ENCODE measurements at regions not wholly inside any gene's neighbourhood (a gene's known extent, or its start where the extent isn't known, plus 50 kb on each side); places are given as distances from the start of the nearest gene placed in this dataset.
"Not testable (repeated sequence)": the region's sequence is repeated elsewhere in the genome, so short reads cannot be mapped to it uniquely, and the experiment has no call there.

GRCh38 chr3:181925841-181926240 lies 214.1 kb downstream of the SOX2 start:
- DNase-seq, result not testable (repeated sequence)

- no peak for DNase-seq
Observed at GRCh38 chr3:181929501-181929900, 217.8 kb downstream of the SOX2 start.

DNA sequence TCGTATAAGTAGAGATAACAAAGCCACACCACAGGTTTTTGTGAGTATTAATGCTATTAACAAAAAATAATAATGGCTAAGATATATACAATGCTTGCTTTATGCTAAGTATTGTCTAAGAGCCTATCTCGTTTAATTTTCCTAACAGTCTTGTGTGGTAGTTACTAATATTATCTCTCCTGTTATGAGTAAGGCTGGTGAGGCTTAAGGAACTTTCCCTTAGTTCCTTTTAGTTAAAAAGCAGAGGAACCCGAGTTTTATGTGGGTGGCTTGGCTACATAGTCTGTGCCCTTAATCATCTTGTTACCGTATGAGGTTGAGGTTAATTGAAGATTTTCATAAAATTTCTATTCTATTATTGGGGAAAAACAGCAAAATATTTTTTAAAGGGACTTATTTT lies 218.4 kb downstream of the SOX2 start:
- DNase-seq, result no peak

- DNase-seq, result no peak
Observed at GRCh38 chr3:181932039-181932438, 220.3 kb downstream of the SOX2 start.

- DNase-seq, result no peak
Observed at GRCh38 chr3:181933052-181933618, 221.4 kb downstream of the SOX2 start.

DNA sequence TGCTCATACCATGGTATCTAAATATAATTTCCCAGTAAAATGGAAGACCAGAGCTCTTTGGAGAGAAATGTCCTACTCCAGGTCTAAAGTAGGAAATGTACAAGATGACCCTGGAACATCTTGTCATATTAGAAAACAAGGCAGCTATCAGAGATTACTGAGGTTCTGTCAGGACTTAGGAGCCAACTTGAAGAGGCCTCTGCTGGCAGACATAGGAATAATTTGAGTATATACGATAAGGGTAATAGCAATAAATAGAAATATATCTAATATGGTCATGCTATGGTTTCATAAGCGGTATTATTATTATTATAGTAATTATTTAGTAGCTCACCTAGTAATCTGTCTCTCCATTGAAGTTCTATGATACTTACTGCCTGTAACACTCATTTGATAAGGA lies 224.2 kb downstream of the SOX2 start:
- no peak for DNase-seq

DNA sequence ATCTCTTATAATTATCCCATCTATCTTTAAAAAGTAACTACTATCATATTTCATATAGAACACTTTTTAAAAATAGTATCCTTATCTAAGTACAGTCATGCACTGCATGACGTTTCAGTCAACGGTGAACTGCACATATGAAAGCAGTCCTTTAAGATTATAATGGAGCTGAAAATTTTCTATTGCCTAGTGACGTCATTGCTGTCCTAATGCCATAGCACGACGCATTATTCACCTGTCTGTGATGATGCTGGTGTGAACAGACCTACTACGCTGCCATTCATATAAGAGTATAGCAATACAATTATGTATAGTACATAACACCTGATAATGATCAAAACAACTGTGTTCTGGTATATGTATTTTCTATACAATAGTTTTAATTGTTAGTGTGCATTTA lies 225.0 kb downstream of the SOX2 start:
- no peak for DNase-seq

- not testable (repeated sequence) for DNase-seq
Observed at GRCh38 chr3:181938580-181938979, 226.9 kb downstream of the SOX2 start.

- no peak for DNase-seq
Observed at GRCh38 chr3:181940703-181941102, 229.0 kb downstream of the SOX2 start.

GRCh38 chr3:181941250-181941649 lies 229.5 kb downstream of the SOX2 start:
- DNase-seq, result no peak

GRCh38 chr3:181943285-181943684 lies 231.6 kb downstream of the SOX2 start:
- no peak for DNase-seq

- no peak for DNase-seq
Observed at GRCh38 chr3:181947606-181948005, 235.9 kb downstream of the SOX2 start.

DNA sequence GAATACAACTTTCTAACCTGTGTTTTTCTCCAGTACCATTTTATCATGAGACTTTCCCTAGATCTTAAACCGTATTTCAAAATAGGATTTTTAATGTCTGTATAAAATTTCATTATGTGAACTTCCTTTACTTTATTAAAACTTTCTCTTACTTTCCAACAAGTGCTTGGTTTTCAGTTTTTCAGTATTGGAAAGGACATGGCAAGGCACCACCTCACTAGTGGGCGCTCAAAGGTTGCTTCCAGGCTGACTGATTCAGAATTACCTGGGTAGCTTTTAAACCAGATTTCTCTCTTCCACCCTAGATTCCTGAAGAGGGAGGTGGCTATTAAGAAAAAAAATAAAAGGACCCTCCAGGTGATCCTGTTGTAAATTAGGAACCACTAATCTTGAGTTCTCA lies 236.6 kb downstream of the SOX2 start:
- no peak for DNase-seq

DNA sequence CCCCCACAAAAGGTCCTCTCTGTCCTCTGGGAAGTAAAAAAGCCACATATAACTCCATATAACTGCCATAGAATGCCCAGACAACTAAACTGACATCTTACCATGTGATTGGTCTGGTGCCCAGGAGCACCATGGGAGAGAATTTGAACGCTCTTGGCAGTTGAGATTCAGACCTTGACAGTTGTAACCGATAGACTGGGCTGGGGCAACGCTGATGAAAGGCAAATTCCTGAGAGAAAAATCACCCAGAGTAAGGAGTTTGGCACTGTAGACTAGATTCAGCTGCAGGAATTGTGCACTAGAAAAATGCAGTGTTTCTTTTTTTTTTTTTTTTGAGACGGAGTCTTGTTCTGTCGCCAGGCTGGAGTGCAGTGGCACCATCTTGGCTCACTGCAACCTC lies 240.5 kb downstream of the SOX2 start:
- no peak for DNase-seq

DNA sequence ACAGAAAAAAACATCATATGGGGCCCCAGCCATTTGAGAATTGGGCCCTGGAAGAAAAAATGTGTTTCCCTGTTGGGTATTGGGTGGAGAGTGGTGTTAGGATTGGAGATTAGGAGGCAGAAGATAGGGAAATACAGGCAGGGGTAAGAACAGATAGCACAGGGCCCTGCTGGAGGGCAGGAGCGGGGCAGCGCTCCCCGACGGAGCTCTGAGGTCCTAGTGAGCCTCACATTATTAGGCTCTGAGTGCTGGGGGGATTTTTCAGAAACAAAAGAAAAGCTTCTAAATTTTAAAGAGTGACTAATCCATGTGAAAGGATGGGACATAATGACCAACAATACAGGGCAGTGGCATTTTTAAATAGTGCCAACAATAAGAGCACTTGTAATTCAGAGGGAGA lies 241.2 kb downstream of the SOX2 start:
- no peak for DNase-seq

- no peak for DNase-seq
Observed at GRCh38 chr3:181955566-181955965, 243.8 kb downstream of the SOX2 start.

GRCh38 chr3:181956122-181956521 lies 244.4 kb downstream of the SOX2 start:
- no peak for DNase-seq

GRCh38 chr3:181966393-181966792 lies 254.7 kb downstream of the SOX2 start:
- DNase-seq, result no peak

DNA sequence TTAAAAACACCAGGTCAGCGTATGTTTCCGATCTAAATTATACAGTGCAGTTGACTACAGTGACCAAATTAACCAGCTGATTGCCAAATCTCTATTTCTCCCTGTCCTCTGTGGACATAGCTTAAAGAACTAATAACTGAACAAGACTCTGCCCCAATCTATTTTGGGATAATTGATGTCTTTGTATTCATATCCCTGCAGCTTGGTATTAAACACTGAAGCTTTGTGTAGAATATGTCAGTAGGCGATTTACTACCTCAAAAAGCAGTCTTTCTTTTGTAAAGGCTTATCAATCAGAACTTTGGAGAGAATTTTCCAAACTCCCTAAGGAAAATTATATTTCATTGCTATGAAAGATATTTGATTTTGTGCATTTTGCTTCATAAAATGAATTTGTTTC lies 258.2 kb downstream of the SOX2 start:
- DNase-seq, result no peak

DNA sequence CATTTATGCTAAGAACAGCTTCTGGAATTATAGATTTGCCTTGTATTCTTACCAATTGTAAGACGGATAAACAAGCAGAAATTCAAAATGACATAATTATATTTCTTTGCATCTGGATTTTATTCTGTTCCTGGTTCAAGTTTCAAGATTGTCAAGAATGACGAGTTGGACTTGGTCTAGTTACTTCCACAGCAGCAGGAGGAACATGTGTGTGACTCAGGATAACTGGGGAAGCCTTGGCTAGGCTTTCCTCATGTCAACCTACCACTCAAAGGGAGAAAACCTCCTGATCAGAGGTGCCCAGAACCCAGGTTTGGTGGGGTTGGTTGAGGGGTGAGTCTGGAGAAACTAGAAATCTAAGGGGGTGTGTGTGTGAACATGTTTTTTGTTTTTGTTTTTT lies 259.7 kb downstream of the SOX2 start:
- DNase-seq, result no peak

DNA sequence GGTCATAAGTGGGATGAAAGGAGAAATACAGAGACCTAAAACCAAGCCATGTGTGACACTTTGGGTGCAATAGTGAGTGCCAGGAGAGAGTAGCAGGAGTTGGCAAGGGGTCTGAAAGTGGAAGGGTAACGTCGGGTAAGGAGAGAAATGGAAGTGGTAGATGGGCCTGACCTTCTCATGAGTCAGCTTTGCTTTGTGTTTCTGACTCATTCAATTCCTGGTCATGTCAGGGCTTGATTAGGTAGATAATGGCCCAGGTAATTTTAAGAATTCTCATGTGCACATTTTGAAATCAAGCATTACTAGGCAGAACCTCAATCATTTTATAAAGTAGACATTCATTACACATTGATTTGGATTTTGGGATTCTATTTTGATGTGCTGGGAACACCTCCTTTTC lies 262.5 kb downstream of the SOX2 start:
- no peak for DNase-seq

DNA sequence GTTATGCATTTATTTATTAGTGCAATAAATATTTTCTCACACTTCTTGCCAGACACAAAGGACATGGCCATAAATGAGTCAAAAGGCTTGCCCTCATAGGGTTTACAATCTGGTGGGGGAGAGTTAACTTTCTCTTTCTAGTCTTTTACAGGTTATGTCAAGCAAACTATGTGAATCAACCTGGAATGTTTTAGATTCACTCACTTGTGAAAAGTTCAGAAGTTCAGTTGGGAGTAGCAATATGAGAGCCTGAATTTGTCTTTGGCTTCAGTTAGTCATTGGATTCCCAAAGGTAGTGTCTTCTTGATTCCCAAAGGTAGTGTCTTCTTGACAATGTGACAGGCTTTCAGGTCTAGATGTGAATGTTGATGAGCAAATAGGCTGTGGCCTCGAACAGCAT lies 264.8 kb downstream of the SOX2 start:
- no peak for DNase-seq

DNA sequence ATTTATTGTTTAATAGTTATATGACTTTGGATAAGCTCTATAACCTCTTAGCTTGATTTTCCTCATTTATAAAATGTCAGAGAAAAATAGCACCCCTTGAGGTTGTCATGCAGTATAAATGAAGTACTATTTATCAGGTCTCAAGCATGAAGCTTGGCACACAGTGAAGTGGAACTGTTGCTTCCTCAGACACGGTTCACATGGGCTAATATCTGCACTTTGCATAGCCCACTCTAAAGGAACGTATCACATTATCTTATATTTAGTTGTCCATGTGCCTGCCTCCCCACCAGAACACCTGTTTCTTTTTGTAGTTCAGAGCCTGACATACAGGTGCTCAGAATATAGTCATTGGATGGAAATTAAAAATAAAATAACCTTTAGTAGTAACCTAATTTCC lies 273.7 kb downstream of the SOX2 start:
- DNase-seq, result no peak

GRCh38 chr3:181987736-181988135 lies 276.0 kb downstream of the SOX2 start:
- no peak for DNase-seq

DNA sequence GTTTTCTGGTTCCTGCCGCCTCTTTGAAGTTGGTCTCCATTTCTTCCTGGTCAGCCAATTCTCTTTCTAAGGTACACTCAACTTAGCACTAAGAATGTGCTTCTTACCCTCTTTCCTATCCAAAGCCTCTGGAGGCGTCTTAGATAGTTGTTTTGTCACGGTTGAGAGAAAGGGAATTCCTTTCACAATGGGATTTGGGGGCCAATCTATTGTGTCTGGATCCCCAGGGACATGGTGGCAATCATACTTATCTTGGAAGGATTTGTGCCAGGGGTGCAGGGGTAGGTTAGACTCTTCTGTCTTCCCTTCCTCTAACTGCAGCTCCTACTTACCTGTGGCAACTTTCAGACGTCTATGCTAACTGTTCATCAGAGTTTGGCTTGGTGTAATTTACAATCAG lies 287.1 kb downstream of the SOX2 start:
- DNase-seq, result no peak

- no peak for DNase-seq
Observed at GRCh38 chr3:181999314-181999713, 287.6 kb downstream of the SOX2 start.

Data from hematopoietic multipotent progenitor cell treated with erythropoietin and hydrocortisone succinate and interleukin-3 and kit ligand, for 6 days (in vitro differentiated cells).